ENCODE measurements at regions not wholly inside any gene's neighbourhood (a gene's known extent, or its start where the extent isn't known, plus 50 kb on each side); places are given as distances from the start of the nearest gene placed in this dataset.

DNA sequence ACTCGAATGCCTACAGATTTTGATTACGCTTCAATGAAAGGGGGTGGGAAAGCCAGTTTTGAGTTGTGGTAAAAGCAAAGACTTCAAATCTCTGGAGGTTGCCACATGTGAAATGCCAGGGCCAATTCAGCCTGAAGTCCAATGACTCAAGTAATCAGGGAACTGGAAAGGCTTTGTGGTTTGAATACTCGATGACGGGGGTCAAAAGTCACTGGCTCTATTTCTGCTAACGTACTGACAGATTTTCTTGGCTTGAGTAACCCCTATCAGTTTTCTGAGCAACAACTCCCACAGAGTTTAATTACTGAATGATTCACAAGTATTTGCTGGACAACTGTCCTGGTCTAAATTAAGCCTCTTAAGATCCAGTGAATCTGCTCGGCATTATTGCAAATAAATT is 152.2 kb downstream of the SIPA1L2 start (continued):
- TF ChIP-seq, protein P1, sequence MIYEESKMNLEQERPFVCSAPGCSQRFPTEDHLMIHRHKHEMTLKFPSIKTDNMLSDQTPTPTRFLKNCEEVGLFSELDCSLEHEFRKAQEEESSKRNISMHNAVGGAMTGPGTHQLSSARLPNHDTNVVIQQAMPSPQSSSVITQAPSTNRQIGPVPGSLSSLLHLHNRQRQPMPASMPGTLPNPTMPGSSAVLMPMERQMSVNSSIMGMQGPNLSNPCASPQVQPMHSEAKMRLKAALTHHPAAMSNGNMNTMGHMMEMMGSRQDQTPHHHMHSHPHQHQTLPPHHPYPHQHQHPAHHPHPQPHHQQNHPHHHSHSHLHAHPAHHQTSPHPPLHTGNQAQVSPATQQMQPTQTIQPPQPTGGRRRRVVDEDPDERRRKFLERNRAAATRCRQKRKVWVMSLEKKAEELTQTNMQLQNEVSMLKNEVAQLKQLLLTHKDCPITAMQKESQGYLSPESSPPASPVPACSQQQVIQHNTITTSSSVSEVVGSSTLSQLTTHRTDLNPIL (CRISPR knock-in tag; IDR thresholded peaks at IDR 0.05; ENCODE audit: low read depth), result no peak
- TF ChIP-seq, protein P2, sequence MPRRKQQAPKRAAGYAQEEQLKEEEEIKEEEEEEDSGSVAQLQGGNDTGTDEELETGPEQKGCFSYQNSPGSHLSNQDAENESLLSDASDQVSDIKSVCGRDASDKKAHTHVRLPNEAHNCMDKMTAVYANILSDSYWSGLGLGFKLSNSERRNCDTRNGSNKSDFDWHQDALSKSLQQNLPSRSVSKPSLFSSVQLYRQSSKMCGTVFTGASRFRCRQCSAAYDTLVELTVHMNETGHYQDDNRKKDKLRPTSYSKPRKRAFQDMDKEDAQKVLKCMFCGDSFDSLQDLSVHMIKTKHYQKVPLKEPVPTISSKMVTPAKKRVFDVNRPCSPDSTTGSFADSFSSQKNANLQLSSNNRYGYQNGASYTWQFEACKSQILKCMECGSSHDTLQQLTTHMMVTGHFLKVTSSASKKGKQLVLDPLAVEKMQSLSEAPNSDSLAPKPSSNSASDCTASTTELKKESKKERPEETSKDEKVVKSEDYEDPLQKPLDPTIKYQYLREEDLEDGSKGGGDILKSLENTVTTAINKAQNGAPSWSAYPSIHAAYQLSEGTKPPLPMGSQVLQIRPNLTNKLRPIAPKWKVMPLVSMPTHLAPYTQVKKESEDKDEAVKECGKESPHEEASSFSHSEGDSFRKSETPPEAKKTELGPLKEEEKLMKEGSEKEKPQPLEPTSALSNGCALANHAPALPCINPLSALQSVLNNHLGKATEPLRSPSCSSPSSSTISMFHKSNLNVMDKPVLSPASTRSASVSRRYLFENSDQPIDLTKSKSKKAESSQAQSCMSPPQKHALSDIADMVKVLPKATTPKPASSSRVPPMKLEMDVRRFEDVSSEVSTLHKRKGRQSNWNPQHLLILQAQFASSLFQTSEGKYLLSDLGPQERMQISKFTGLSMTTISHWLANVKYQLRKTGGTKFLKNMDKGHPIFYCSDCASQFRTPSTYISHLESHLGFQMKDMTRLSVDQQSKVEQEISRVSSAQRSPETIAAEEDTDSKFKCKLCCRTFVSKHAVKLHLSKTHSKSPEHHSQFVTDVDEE (CRISPR knock-in tag; IDR thresholded peaks at IDR 0.05), result no peak
- no peak for TF ChIP-seq ARNTL (CRISPR knock-in tag; IDR thresholded peaks at IDR 0.05; ENCODE audit: borderline replicate concordance, low read depth)
- no peak for TF ChIP-seq BACH2 (CRISPR knock-in tag; IDR thresholded peaks at IDR 0.05; ENCODE audit: borderline replicate concordance)
- TF ChIP-seq, protein P3, sequence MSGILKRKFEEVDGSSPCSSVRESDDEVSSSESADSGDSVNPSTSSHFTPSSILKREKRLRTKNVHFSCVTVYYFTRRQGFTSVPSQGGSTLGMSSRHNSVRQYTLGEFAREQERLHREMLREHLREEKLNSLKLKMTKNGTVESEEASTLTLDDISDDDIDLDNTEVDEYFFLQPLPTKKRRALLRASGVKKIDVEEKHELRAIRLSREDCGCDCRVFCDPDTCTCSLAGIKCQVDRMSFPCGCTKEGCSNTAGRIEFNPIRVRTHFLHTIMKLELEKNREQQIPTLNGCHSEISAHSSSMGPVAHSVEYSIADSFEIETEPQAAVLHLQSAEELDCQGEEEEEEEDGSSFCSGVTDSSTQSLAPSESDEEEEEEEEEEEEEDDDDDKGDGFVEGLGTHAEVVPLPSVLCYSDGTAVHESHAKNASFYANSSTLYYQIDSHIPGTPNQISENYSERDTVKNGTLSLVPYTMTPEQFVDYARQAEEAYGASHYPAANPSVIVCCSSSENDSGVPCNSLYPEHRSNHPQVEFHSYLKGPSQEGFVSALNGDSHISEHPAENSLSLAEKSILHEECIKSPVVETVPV (CRISPR knock-in tag; IDR thresholded peaks at IDR 0.05), result no peak
- TF ChIP-seq CSDC2 (CRISPR knock-in tag; IDR thresholded peaks at IDR 0.05), result no peak
- TF ChIP-seq ZFP3 (CRISPR knock-in tag; IDR thresholded peaks at IDR 0.05), result peak; percentile 71
- no peak for TF ChIP-seq TCF4 (CRISPR knock-in tag; IDR thresholded peaks at IDR 0.05; ENCODE audit: borderline replicate concordance)
- TF ChIP-seq OSR1 (CRISPR knock-in tag; IDR thresholded peaks at IDR 0.05), result no peak
- TF ChIP-seq ZC3H10 (CRISPR knock-in tag; IDR thresholded peaks at IDR 0.05), result peak; percentile 93
- no peak for TF ChIP-seq PPARA (CRISPR knock-in tag; IDR thresholded peaks at IDR 0.05; ENCODE audit: borderline replicate concordance)
- no peak for TF ChIP-seq ISL1 (CRISPR knock-in tag; IDR thresholded peaks at IDR 0.05)

DNA sequence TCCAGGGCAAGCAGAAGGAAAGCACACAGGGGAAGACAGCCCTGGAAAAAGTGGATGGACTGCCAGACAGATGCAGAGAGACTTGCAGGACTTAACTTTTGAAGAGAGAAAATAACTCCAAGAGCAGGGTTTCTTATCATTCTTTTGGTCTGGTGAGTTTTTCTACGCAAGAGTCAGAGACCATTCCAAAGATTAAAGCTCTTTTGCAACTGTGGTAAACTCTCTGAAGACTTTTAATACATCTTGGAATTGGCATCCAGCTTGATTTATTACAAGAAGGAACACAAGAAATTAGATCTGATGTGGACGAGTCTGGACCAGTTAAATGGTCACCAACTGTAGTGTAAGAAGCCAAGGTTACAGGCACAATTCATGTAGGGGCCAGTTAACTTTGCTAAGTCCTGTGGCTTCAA is 153.4 kb downstream of the SIPA1L2 start:
- TF ChIP-seq ZFP30 (CRISPR knock-in tag; IDR thresholded peaks at IDR 0.05) (no peak), CSDC2 (CRISPR knock-in tag; IDR thresholded peaks at IDR 0.05) (no peak), ZNF8 (CRISPR knock-in tag; IDR thresholded peaks at IDR 0.05) (no peak), ZNF565 (CRISPR knock-in tag; conservative IDR thresholded peaks at IDR 0.05; ENCODE audit: low read depth) (no peak), BACH2 (CRISPR knock-in tag; IDR thresholded peaks at IDR 0.05; ENCODE audit: borderline replicate concordance) (no peak), ZNF70 (CRISPR knock-in tag; IDR thresholded peaks at IDR 0.05) (no peak), TCF4 (CRISPR knock-in tag; IDR thresholded peaks at IDR 0.05; ENCODE audit: borderline replicate concordance) (no peak)
- TF ChIP-seq, protein P3 (CRISPR knock-in tag; IDR thresholded peaks at IDR 0.05), result no peak
- TF ChIP-seq, protein P4, sequence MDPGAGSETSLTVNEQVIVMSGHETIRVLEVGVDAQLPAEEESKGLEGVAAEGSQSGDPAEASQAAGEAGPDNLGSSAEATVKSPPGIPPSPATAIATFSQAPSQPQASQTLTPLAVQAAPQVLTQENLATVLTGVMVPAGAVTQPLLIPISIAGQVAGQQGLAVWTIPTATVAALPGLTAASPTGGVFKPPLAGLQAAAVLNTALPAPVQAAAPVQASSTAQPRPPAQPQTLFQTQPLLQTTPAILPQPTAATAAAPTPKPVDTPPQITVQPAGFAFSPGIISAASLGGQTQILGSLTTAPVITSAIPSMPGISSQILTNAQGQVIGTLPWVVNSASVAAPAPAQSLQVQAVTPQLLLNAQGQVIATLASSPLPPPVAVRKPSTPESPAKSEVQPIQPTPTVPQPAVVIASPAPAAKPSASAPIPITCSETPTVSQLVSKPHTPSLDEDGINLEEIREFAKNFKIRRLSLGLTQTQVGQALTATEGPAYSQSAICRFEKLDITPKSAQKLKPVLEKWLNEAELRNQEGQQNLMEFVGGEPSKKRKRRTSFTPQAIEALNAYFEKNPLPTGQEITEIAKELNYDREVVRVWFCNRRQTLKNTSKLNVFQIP (CRISPR knock-in tag; IDR thresholded peaks at IDR 0.05; ENCODE audit: borderline replicate concordance, low read depth), result no peak
- TF ChIP-seq, protein P1 (CRISPR knock-in tag; IDR thresholded peaks at IDR 0.05; ENCODE audit: low read depth), result no peak
- TF ChIP-seq, protein P2 (CRISPR knock-in tag; IDR thresholded peaks at IDR 0.05), result no peak
- no peak for ATAC-seq
